Right hindlimb (tissue), 1 donor: ENCODE measurements at regions not wholly inside any gene's neighbourhood (a gene's known extent, or its start where the extent isn't known, plus 50 kb on each side); places are given as distances from the start of the nearest gene placed in this dataset.

ENCODE experiments used
- DNase-seq: peaks from one replicate; pipeline ENCODE4 v3.0.0-alpha.2; 2018

DNA sequence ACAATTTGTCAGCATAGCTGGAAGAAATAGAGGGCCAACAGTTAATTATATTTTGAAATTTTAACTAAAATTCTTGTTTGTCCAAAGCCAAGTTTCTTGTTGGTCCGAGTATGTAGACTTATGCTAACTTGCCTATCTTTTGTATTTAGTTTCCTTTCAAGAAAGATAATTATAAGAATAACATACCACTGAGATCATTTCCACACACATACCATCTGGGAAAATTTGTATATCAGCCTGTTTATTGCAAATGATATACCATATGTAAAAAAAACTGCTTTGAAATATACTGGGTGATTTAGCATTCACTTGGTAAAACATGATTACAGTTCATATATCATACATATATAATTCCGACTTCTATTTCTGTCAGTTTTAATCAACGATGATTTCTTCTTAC lies 84.7 kb upstream of the ANKRD50 start:
- DNase-seq: no peak

DNA sequence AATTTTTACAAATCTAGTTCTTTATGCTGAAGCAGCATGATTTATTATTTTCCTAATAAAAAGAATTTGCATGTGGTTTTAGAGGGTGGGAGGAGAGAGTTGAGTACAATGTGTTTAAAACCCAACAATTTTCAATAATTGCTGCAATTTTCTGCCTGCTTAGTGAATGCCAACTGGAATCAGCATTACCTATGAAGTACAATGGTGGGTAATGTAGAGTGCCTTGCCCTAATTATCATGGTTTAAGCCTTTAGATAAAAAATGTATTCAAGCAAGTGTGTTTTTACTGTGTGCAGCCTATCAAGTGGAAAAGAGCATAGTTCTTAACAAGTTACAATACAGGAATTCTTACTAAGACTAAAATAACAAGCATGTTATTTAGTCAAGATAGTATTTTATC lies 77.9 kb upstream of the ANKRD50 start:
- no peak for DNase-seq

DNA sequence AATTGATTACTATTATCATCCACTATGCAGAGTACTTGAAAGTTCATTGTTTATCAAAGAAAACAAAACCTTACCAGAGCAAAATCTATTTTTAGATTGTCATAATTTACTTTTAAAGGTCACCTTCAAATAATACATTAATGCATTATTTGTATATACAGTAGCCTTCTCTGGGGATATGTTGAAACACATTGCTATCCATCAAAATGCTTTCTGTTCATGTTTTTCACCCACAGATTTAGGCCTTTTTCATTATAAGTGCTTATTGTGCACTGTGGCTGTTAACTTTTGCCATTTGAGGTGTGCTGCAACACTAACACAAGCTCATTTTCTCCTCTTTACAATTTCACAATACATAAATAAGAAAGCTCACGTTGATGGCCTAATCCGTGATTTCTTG lies 74.1 kb upstream of the ANKRD50 start:
- no peak for DNase-seq

DNA sequence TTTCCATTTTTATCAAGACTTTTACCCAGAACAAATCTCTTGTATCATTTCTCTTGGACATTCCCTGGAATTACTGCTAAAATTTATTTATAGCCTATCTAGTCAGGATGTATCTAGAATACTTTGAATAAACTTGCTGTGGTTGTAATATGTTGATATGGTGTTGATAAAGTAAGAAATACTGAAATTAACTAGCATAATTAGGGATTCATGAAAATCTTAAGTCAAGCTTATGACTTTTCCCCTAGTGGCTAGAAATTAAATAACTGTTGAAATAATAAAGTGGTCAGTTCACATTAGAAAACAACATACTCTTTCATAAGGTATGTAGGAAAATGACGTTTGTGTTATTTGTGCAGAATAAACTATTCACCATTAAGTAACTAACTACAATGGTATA lies 73.1 kb upstream of the ANKRD50 start:
- DNase-seq: no peak

DNA sequence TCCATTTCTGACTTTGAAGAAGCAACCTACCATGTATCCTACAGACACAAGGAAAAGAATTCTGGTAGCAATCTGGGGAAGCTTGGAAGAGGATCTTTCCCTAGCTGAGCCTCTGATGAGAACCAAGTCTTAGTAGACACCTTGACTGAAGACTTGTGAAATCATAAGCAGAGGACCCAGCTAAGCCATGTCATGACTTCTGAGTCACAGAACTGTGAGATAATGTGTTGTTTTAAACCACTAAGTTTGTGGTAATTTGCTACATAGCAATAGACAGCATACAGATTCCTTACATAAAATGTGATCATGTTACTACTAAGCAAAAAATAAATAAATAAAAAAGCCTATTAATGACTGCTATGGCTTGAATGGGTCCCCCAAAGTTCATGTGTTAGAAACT lies 71.3 kb upstream of the ANKRD50 start:
- no peak for DNase-seq

DNA sequence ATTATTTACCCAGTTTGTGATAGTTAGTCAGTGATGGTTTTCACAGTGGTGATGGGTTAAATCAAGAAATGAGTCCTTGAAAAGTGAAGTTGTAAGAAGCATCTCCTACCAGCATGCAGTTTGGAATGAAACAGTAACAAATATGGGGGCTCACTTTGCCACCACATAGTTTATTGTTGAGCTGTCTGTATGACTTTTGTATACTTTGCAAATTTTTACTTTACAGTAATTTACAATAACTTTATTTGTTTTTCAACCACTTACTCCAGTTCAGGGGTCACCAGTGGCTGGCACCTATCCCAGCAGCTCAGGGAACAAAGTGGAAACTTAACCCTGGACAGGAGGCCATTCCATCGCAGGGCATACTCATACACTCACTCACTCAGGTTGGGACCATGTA lies 64.5 kb upstream of the ANKRD50 start:
- no peak for DNase-seq

DNA sequence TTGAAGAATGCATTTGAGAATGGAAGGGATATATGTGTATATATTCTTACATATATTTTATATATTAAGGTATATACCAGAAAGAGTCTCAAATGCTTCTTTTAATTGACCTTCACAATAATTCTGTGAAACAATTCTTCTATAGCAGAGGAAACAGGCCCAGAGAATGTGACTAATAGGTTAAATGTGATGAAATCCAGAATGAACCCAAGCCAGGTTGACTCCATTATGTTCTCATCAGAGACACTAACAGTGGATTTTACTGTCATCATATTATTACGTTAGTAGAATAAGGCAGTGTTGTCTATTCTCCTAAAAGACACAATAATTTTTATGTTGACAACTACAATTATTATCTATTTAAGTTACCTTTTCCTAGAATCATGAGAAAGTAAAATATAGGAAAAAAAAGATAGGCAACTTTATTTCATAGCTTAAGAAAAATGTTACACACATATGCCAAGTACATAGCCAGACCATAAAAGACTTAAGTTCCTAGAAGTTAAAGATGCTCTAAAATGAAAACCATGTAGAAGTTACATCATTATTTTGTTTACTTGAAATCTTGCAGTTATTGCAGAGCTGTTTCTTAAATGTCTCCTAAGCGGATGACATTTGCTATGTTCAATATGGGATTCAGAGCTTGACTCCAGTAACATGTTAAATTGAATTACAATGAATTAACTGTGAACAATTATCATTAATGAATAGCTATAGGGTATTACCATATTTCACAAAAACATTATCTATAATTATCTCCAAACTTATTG lies 56.2 kb upstream of the ANKRD50 start:
- no peak for DNase-seq

DNA sequence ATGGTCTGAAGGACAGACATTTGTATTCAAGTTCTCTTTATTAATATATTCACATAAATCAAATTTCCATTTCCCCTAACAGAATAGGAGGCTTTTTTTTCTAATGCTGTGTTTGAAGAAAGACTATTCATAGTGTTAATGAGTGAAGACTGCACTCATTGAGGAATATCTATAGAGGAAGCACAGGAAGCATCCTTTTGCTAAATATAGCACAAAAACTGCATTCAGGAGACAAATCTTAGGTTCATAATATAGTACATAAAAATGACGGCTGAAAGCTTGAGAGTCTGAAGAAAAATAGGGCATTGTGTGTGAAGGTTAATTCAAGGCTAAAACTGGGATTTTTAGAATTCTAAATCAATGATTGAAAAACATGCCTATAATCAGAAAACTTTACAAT lies 50.4 kb upstream of the ANKRD50 start:
- no peak for DNase-seq
